ENCODE measurements at regions not wholly inside any gene's neighbourhood (a gene's known extent, or its start where the extent isn't known, plus 50 kb on each side); places are given as distances from the start of the nearest gene placed in this dataset.

GRCh38 chr6:133697666-133698065 lies 191.2 kb upstream of the TCF21 start:
- DNase-seq, result no peak

GRCh38 chr6:133698272-133698671 lies 190.6 kb upstream of the TCF21 start:
- DNase-seq, result no peak

GRCh38 chr6:133699741-133700385 lies 189.1 kb upstream of the TCF21 start:
- DNase-seq, result no peak

- DNase-seq, result no peak
These were observed 187.1 kb upstream of the TCF21 start for GRCh38 chr6:133701633-133702331.

GRCh38 chr6:133704371-133704770 lies 184.5 kb upstream of the TCF21 start:
- no peak for DNase-seq

GRCh38 chr6:133705066-133705465 lies 183.8 kb upstream of the TCF21 start:
- no peak for DNase-seq

GRCh38 chr6:133705731-133706130 lies 183.2 kb upstream of the TCF21 start:
- DNase-seq, result no peak

- no peak for DNase-seq
These were observed 181.5 kb upstream of the TCF21 start for GRCh38 chr6:133707456-133707855.

- no peak for DNase-seq
These were observed 178.1 kb upstream of the TCF21 start for GRCh38 chr6:133710826-133711225.

- DNase-seq, result no peak
These were observed 173.6 kb upstream of the TCF21 start for GRCh38 chr6:133715270-133715669.

GRCh38 chr6:133724726-133725125 lies 164.2 kb upstream of the TCF21 start:
- no peak for DNase-seq

- DNase-seq, result no peak
These were observed 162.7 kb upstream of the TCF21 start for GRCh38 chr6:133726188-133726587.

- no peak for DNase-seq
These were observed 158.0 kb upstream of the TCF21 start for GRCh38 chr6:133730881-133731280.

- DNase-seq, result no peak
These were observed 148.7 kb upstream of the TCF21 start for GRCh38 chr6:133740218-133740617.

- no peak for DNase-seq
These were observed 148.1 kb upstream of the TCF21 start for GRCh38 chr6:133740816-133741215.

- peak; percentile 72 for DNase-seq
These were observed 147.5 kb upstream of the TCF21 start for GRCh38 chr6:133741375-133741861.

GRCh38 chr6:133743621-133744020 lies 145.3 kb upstream of the TCF21 start:
- no peak for DNase-seq

GRCh38 chr6:133746417-133746770 lies 142.5 kb upstream of the TCF21 start:
- DNase-seq, result no peak

- no peak for DNase-seq
These were observed 140.3 kb upstream of the TCF21 start for GRCh38 chr6:133748628-133749027.

- no peak for DNase-seq
These were observed 139.5 kb upstream of the TCF21 start for GRCh38 chr6:133749427-133749826.

- no peak for DNase-seq
These were observed 136.8 kb upstream of the TCF21 start for GRCh38 chr6:133752129-133752528.

GRCh38 chr6:133753756-133754155 lies 135.2 kb upstream of the TCF21 start:
- DNase-seq, result no peak

- no peak for DNase-seq
These were observed 134.6 kb upstream of the TCF21 start for GRCh38 chr6:133754298-133754697.

GRCh38 chr6:133756078-133756695 lies 132.7 kb upstream of the TCF21 start:
- DNase-seq, result no peak
